ENCODE measurements at regions not wholly inside any gene's neighbourhood (a gene's known extent, or its start where the extent isn't known, plus 50 kb on each side); places are given as distances from the start of the nearest gene placed in this dataset.
"Not testable (repeated sequence)": the region's sequence is repeated elsewhere in the genome, so short reads cannot be mapped to it uniquely, and the experiment has no call there.

GRCh38 chr20:16861708-16862107 lies 113.5 kb downstream of the OTOR start:
- Histone ChIP-seq H3K4me3 (ENCODE audit: low read depth, low read length) (no peak overlapping the region), H3K9me3 (ENCODE audit: control insufficient read depth, insufficient read depth, low read length) (no peaks in the 10 kb centered on the region), H3K27ac (ENCODE audit: low read depth, low read length) (no peak overlapping the region), H3K27me3 (ENCODE audit: control insufficient read depth, insufficient read depth, low read length) (no peaks in the 10 kb centered on the region)
- POLR2A ChIA-PET, result no interaction called here
- DNase-seq (ENCODE audit: low read depth, low spot score), result no peak
- CTCF ChIA-PET, result no interaction called here
- TF ChIP-seq CTCF (IDR thresholded peaks at IDR 0.05; ENCODE audit: low read depth, low read length), result no peak

- POLR2A ChIA-PET, result no interaction called here
- CTCF ChIA-PET, result no interaction called here
- no peak for DNase-seq (ENCODE audit: low read depth, low spot score)
- TF ChIP-seq CTCF (IDR thresholded peaks at IDR 0.05; ENCODE audit: low read depth, low read length), result no peak
- Histone ChIP-seq H3K4me3 (ENCODE audit: low read depth, low read length) (no peak overlapping the region), H3K27me3 (ENCODE audit: control insufficient read depth, insufficient read depth, low read length) (no peaks in the 10 kb centered on the region), H3K9me3 (ENCODE audit: control insufficient read depth, insufficient read depth, low read length) (no peaks in the 10 kb centered on the region), H3K27ac (ENCODE audit: low read depth, low read length) (no peak overlapping the region)
Measured at GRCh38 chr20:16863303-16863702, 115.1 kb downstream of the OTOR start.

GRCh38 chr20:16864069-16864468 lies 115.9 kb downstream of the OTOR start:
- Histone ChIP-seq H3K4me3 (ENCODE audit: low read depth, low read length) (no peak overlapping the region), H3K27ac (ENCODE audit: low read depth, low read length) (no peak overlapping the region), H3K27me3 (ENCODE audit: control insufficient read depth, insufficient read depth, low read length) (no peaks in the 10 kb centered on the region), H3K9me3 (ENCODE audit: control insufficient read depth, insufficient read depth, low read length) (no peaks in the 10 kb centered on the region)
- ChIA-PET POLR2A (no interaction called here), CTCF (no interaction called here)
- no peak for TF ChIP-seq CTCF (IDR thresholded peaks at IDR 0.05; ENCODE audit: low read depth, low read length)
- no peak for DNase-seq (ENCODE audit: low read depth, low spot score)

GRCh38 chr20:16864963-16865362 lies 116.8 kb downstream of the OTOR start:
- Histone ChIP-seq H3K9me3 (ENCODE audit: control insufficient read depth, insufficient read depth, low read length) (no peaks in the 10 kb centered on the region), H3K27me3 (ENCODE audit: control insufficient read depth, insufficient read depth, low read length) (no peaks in the 10 kb centered on the region), H3K27ac (ENCODE audit: low read depth, low read length) (no peak overlapping the region), H3K4me3 (ENCODE audit: low read depth, low read length) (no peak overlapping the region)
- ChIA-PET POLR2A (no interaction called here), CTCF (no interaction called here)
- TF ChIP-seq CTCF (IDR thresholded peaks at IDR 0.05; ENCODE audit: low read depth, low read length), result no peak
- DNase-seq (ENCODE audit: low read depth, low spot score), result no peak

GRCh38 chr20:16865406-16865805 lies 117.2 kb downstream of the OTOR start:
- TF ChIP-seq CTCF (IDR thresholded peaks at IDR 0.05; ENCODE audit: low read depth, low read length), result no peak
- Histone ChIP-seq H3K9me3 (ENCODE audit: control insufficient read depth, insufficient read depth, low read length) (no peaks in the 10 kb centered on the region), H3K4me3 (ENCODE audit: low read depth, low read length) (no peak overlapping the region), H3K27ac (ENCODE audit: low read depth, low read length) (no peak overlapping the region), H3K27me3 (ENCODE audit: control insufficient read depth, insufficient read depth, low read length) (no peaks in the 10 kb centered on the region)
- ChIA-PET CTCF (no interaction called here), POLR2A (no interaction called here)
- no peak for DNase-seq (ENCODE audit: low read depth, low spot score)

- H3K9me3 ChIP-seq (ENCODE audit: control insufficient read depth, insufficient read depth, low read length); H3K27ac ChIP-seq (ENCODE audit: low read depth, low read length); DNase-seq (ENCODE audit: low read depth, low spot score); POLR2A ChIA-PET; H3K4me3 ChIP-seq (ENCODE audit: low read depth, low read length); H3K27me3 ChIP-seq (ENCODE audit: control insufficient read depth, insufficient read depth, low read length): not testable (repeated sequence)
- CTCF ChIA-PET, result interaction anchor here (1.1 kb wide), 1 partner anchor 408 kb away, joined by 3 read pairs; no protein-coding TSS in a partner anchor
Measured at GRCh38 chr20:16873124-16873523, 125.0 kb downstream of the OTOR start.
